Heart left ventricle (tissue), 13 donors: ENCODE measurements at regions not wholly inside any gene's neighbourhood (a gene's known extent, or its start where the extent isn't known, plus 50 kb on each side); places are given as distances from the start of the nearest gene placed in this dataset.
"Not testable (repeated sequence)": the region's sequence is repeated elsewhere in the genome, so short reads cannot be mapped to it uniquely, and the experiment has no call there.

Experiments used
- POLR2A ChIP-seq, 2 donors: fragments of 450-650 bp; IDR thresholded peaks; one replicate each; pipeline ENCODE4 v1.6.1; 2017; ENCODE audit warnings: antibody characterized with exemption in 2 of 2, mild to moderate bottlenecking in 2 of 2, moderate library complexity in 2 of 2
- TF ChIP-seq, protein P1 (sequence below), 12 donors: fragments of 200-600 bp; sonication (generic) in 4 of 12; IDR thresholded peaks; one replicate each; pipeline versions ENCODE4 v1.5.0 to v1.8.0; 2018 to 2022; ENCODE audit warnings: antibody characterized with exemption in 12 of 12, mild to moderate bottlenecking in 5 of 12
- donor health status: ischemic (EF 13 %, LVEDD 7.1; RV severe dilation, severe dysfunction).
- donor health status: DM: no; HTN: yes; CAD: no.
- donor health status: DM: no; HTN: no; CAD: no.
- donor health status: ischemic (EF 25% LVEDD 6.9; RV normal size, moderate dysfunction).
- donor health status: ischemic (EF 25% LVEDD 5.7; RV mildly dilated, moderate dysfunction).
- donor health status: ischemic (EF 35%, LVEDD 5.7; RV mildly dilated, moderate dysfunction).
- donor health status: nonischemic (EF 11% LVEDD 7.7; RV severe dilation, severe dysfunction).
- donor health status: DM: yes; HTN: yes; CAD: no.
- donor health status: PGD.
- donor health status: ischemic (EF 29% LVEDD 5.4; RV normal size, mild dysfunction).
- donor health status: nonischemic (EF 23%, LVEDD 6.1; RV moderate dilation, normal function).

DNA sequence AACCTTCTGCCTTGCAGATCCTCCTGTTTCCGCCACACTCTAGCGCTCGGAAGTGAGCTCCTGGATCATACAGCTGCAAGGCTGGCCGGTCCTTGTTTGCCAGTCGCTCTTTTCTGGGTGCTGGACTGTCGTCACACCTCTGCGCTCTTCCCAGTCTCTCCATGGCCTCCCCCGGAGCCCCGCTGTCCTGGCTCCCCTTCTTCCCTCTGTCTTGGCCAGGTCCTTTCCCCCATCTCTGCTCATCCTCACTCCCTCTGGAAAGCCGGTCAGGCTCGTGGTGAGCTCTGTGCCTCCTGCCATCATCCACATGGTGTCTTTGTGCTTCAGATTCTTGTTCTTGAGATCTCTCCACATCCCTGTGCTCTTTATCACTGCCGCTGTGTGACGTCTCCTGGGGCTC, 91.6 kb downstream of the LGALS9B start:
- TF ChIP-seq, protein P1, sequence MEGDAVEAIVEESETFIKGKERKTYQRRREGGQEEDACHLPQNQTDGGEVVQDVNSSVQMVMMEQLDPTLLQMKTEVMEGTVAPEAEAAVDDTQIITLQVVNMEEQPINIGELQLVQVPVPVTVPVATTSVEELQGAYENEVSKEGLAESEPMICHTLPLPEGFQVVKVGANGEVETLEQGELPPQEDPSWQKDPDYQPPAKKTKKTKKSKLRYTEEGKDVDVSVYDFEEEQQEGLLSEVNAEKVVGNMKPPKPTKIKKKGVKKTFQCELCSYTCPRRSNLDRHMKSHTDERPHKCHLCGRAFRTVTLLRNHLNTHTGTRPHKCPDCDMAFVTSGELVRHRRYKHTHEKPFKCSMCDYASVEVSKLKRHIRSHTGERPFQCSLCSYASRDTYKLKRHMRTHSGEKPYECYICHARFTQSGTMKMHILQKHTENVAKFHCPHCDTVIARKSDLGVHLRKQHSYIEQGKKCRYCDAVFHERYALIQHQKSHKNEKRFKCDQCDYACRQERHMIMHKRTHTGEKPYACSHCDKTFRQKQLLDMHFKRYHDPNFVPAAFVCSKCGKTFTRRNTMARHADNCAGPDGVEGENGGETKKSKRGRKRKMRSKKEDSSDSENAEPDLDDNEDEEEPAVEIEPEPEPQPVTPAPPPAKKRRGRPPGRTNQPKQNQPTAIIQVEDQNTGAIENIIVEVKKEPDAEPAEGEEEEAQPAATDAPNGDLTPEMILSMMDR (IDR thresholded peaks at IDR 0.05) = not testable (repeated sequence)
- TF ChIP-seq POLR2A (IDR thresholded peaks at IDR 0.05) = not testable (repeated sequence)
